Mucosa of rectum (tissue), 2 donors: ENCODE measurements at regions not wholly inside any gene's neighbourhood (a gene's known extent, or its start where the extent isn't known, plus 50 kb on each side); places are given as distances from the start of the nearest gene placed in this dataset.

Experiments
- H3K27ac ChIP-seq, 2 donors: one replicate each; pipeline ENCODE4 v1.7.0; 2013; ENCODE audit warnings: inconsistent platforms in 2 of 2, low read depth in 2 of 2, low read length in 2 of 2
- H3K27me3 ChIP-seq, 2 donors: one replicate each; pipeline ENCODE4 v1.7.0; 2013; ENCODE audit warnings: low read length in 2 of 2; ENCODE audit not compliant: control insufficient read depth in 2 of 2, insufficient read depth in 2 of 2
- H3K36me3 ChIP-seq, 2 donors: one replicate each; pipeline ENCODE4 v1.7.0; 2013; ENCODE audit warnings: low read length in 2 of 2; ENCODE audit not compliant: control insufficient read depth in 2 of 2, insufficient read depth in 2 of 2
- H3K4me1 ChIP-seq, 2 donors: one replicate each; pipeline ENCODE4 v1.7.0; 2013; ENCODE audit warnings: low read length in 2 of 2, mild to moderate bottlenecking in 1 of 2; ENCODE audit not compliant: control insufficient read depth in 2 of 2, insufficient read depth in 2 of 2
- H3K4me3 ChIP-seq, 2 donors: one replicate each; pipeline ENCODE4 v1.7.0; 2013; ENCODE audit warnings: low read length in 2 of 2
- H3K9ac ChIP-seq, 2 donors: one replicate each; pipeline ENCODE4 v1.7.0; 2013; ENCODE audit warnings: low read length in 2 of 2, low read depth in 1 of 2, mild to moderate bottlenecking in 1 of 2
- H3K9me3 ChIP-seq, 2 donors: one replicate each; pipeline ENCODE4 v1.7.0; 2013; ENCODE audit warnings: low read length in 2 of 2; ENCODE audit not compliant: control insufficient read depth in 2 of 2
- donor health status: healthy.
- donor health status: Normal muscosa, but diverticular disease.

DNA sequence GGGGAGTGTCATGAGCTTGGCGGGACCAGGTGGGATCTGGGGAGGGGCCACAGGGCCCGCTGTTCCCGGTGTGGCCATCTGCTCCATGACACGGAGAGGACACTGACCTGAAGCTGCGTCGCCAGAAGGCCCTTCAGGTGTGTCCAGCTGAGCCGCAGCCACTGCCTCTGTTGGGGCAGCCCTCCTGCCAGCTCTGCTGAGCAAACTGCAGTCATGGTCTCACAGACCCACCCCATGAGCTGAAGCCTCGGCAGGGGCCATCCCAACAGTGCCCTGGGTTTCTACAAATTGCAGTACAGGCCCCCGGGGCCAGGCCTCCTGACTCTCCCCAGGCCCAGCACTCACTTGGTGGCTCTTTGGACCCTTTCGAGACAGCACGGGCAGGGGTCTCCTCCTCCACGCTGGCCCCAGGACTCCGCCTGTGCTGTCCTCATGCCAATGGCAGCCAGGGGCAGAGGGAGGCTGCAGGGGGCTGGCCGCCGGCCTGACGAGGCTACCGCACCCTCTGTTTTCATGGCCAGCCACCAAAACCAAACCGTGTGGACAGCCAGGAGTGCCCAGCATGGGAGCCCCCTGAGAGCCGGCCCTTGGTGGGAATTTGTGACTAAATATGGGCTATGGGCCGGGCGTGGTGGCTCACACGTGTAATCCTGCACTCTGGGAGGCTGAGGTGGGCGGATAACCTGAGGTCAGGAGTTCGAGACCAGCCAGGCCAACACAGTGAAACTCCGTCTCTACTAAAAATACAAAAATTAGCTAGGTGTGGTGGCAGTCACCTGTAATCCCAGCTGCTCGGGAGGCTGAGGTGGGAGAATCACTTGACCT lies 175.2 kb upstream of the SALL3 start:
- Histone ChIP-seq H3K9me3 (peaks cover 0 to 3% of the 10 kb centered on the region in 2 donors), H3K4me3 (no peak overlapping the region), H3K9ac (no peak overlapping the region), H3K27ac (no peak overlapping the region), H3K4me1 (no peaks in the 10 kb centered on the region), H3K27me3 (no peaks in the 10 kb centered on the region), H3K36me3 (no peaks in the 10 kb centered on the region)

DNA sequence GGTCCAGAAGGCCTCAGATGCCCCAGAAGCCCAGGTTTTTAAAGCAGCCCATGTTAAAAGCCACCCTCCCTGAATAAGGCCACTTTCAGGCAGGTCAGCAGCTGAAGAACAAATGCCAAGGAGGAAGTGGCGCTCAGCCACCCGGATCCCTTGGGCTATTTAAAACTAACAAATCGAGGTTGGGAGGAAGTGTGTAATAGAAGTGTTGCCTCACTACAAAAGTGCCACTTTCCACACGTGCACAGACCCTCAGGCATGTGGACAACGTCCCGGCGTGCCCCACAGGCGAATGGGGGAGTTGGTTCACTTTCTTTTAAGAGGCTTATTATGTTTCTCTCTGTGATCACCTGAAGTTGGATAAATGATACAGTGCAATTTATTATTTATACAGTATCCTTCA lies 173.8 kb upstream of the SALL3 start:
- Histone ChIP-seq H3K27me3 (no peaks in the 10 kb centered on the region), H3K4me3 (no peak overlapping the region), H3K27ac (no peak overlapping the region), H3K9ac (no peak overlapping the region), H3K9me3 (peaks cover 0 to 3% of the 10 kb centered on the region in 2 donors), H3K4me1 (no peaks in the 10 kb centered on the region), H3K36me3 (no peaks in the 10 kb centered on the region)

DNA sequence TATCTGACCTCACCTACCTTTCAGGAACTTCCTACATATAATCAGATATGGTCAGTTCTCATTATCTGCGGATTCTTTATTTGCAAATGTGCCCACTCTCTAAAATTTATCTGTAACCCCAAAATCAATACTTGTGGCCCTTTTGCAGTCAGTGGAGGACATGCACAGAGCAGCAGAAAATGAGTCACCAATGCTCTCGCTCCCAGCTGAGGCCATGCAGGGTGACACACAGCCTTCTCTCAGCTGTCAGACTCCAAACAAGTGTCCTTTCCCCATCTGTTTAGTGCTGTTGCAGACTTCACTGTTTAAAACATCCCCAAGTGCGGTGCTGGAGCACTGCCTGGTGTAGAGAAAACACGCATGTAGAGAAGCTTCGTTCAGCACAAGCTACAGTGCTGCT lies 171.9 kb upstream of the SALL3 start:
- Histone ChIP-seq H3K36me3 (no peaks in the 10 kb centered on the region), H3K27me3 (no peaks in the 10 kb centered on the region)

DNA sequence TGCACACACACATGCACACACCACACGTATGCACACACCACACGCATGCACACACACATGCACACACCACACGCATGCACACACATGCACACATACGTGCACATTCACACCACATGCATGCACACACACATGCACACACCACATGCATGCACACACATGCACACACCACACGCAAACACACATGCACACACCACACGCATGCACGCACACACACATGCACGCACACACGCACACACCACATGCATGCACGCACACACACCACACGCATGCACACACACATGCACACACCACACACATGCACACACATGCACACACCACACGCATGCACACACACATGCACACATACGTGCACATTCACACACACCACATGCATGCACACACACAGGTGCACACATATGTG lies 169.8 kb upstream of the SALL3 start:
- Histone ChIP-seq H3K4me3 (no peak overlapping the region), H3K27ac (no peak overlapping the region), H3K4me1 (no peaks in the 10 kb centered on the region), H3K9ac (no peak overlapping the region), H3K36me3 (no peaks in the 10 kb centered on the region), H3K9me3 (peaks cover 0 to 3% of the 10 kb centered on the region in 2 donors), H3K27me3 (no peaks in the 10 kb centered on the region)

More for the DNA sequence above, 171.9 kb upstream of the SALL3 start:
- Histone ChIP-seq H3K9ac (no peak overlapping the region), H3K4me1 (no peaks in the 10 kb centered on the region), H3K4me3 (no peak overlapping the region), H3K27ac (no peak overlapping the region), H3K9me3 (peaks cover 0 to 3% of the 10 kb centered on the region in 2 donors)

DNA sequence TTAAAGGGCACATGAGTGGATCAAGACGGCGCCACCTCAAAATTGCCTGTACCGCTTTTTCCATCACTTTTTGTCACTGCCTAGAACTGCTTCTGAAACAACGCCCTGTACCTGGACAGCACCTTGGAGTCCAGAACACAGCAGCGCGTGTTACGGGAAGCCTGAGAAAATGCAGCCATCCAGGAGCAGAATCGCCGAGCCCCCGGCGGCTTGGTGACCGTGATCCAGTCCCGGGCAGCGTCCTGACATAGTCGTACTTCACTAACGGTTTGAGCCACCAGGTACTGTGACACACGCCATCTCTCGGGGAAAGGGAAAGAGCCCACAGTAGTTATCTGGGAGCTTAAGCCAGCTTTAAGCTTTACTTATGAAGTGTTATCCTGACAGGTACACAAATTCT lies 168.9 kb upstream of the SALL3 start:
- H3K4me3 ChIP-seq, result no peak overlapping the region
- H3K36me3 ChIP-seq, result no peaks in the 10 kb centered on the region
- H3K9ac ChIP-seq, result no peak overlapping the region
- H3K9me3 ChIP-seq, result peaks cover 0 to 3% of the 10 kb centered on the region in 2 donors
- H3K4me1 ChIP-seq, result no peaks in the 10 kb centered on the region
- no peaks in the 10 kb centered on the region for H3K27me3 ChIP-seq
- no peak overlapping the region for H3K27ac ChIP-seq

DNA sequence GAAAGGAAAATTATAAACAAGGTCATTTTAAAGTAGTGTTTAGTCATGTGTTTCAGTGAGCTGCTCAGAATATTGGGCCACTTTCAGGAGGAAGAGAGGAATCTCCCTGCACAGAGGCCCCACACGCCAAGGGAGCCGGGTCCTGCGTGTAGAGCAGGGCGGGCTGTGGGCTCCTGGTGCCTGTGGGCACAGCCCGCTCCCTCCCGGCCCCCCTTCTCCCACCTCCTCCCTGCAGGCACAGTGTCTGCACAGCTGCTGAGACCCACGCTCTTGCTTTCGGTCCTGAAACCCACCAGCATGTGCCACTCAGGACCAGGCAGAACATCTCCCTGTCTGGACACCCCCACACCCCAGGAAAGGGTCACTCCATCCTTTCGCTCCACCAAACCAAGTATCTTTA lies 167.6 kb upstream of the SALL3 start:
- no peak overlapping the region for H3K4me3 ChIP-seq
- no peaks in the 10 kb centered on the region for H3K27me3 ChIP-seq
- no peaks in the 10 kb centered on the region for H3K36me3 ChIP-seq
- peaks cover 0 to 3% of the 10 kb centered on the region in 2 donors for H3K9me3 ChIP-seq
- no peak overlapping the region for H3K9ac ChIP-seq
- no peak overlapping the region for H3K27ac ChIP-seq
- H3K4me1 ChIP-seq, result no peaks in the 10 kb centered on the region

DNA sequence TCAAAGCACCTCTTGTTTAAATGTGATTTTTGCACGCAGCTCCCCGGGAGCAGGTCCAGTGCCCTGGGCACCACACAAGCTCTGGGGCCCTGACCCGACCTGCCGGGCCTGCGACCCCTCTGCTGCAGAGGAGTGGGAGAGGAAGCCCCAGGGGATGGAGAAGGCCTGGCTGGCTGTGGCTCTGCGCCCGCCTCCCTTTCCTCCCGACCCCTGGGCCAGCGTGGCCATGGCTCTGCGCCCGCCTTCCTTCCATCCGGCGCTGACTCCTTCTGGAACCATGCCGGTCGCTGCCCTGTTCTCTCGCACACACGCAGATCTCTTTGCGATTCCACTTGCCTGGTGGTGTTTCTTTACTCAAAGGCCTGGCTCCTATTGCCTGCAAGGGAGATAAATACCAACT lies 166.5 kb upstream of the SALL3 start:
- no peak overlapping the region for H3K4me3 ChIP-seq
- no peak overlapping the region for H3K9ac ChIP-seq
- H3K9me3 ChIP-seq, result no peaks in the 10 kb centered on the region
- no peaks in the 10 kb centered on the region for H3K27me3 ChIP-seq
- no peaks in the 10 kb centered on the region for H3K4me1 ChIP-seq
- no peak overlapping the region for H3K27ac ChIP-seq
- H3K36me3 ChIP-seq, result no peaks in the 10 kb centered on the region

DNA sequence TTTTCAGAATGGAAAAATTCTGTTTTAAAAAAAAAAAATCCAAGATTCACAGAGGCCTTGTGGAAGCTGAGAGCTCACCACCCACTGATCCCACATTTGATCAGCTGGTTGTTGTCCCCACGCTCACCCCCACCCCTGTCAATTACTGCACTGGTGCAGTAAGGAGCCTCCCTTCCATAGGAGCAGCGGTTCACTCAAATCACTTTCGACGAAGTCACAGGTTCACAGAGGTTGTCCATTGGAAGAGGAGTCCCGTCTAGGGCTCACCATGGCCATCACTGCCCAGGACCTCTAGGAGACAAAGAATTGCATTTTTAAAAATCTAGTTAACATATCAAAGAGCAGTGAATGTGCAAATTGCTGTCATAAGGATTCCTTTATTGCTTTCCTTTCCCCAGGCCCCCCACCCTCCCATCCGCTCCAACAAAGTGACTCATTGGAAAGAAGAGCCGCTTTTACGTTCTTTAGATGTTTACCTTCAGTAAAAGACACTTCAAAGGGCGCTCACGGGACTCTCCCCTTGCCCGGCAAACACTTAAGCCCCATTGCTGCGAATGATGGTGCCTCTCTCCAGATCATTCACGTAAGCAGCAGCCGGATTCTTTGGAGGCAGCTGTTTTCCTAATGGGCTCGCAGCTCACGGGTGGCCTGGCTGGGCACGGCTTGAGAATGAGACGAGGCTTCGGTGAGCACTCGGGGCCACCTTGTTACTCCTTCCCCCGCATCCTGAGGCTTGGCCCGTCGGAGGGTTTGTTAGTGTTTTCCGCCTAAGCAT lies 165.5 kb upstream of the SALL3 start:
- Histone ChIP-seq H3K4me3 (no peak overlapping the region), H3K4me1 (no peaks in the 10 kb centered on the region), H3K36me3 (no peaks in the 10 kb centered on the region), H3K9me3 (no peaks in the 10 kb centered on the region), H3K9ac (no peak overlapping the region), H3K27ac (no peak overlapping the region), H3K27me3 (no peaks in the 10 kb centered on the region)

DNA sequence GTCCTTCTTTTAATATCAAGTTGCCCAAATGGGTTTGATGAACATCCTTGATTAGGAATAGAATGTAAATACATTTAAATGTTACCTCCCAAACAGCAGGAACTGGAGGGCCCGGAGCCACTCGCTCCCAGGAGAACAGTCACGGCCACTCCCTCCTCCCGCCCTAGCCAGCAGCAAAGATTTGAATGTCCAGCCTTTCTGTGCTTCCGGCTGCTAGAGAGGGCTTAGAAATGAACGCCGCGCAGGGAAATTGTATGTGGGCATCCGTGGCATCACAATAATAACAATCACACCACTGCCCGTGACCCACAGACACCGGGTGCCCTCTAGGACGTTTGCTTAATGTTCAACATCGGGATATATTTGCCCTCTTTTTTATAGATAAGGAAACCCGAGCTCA lies 164.9 kb upstream of the SALL3 start:
- Histone ChIP-seq H3K9ac (no peak overlapping the region), H3K27me3 (no peaks in the 10 kb centered on the region), H3K4me3 (no peak overlapping the region)

DNA sequence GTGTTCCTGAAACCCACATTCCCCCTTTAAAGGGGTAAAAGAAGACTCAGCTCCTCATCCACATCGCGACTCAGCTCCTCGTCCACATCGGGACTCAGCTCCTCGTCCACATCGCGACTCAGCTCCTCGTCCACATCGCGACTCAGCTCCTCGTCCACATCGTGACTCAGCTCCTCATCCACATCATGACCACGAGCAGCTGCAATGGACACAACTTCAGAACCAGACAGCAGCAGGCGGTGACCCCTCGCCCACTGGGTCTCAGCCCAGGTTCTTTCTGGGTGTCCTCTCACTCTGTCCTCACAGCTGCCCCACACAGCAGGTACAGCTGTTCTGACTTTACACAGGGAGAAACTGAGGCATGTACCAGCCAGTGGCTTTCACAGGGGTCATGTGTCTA lies 163.5 kb upstream of the SALL3 start:
- H3K9me3 ChIP-seq, result no peaks in the 10 kb centered on the region
- H3K4me3 ChIP-seq, result no peak overlapping the region
- H3K27me3 ChIP-seq, result no peaks in the 10 kb centered on the region
- H3K4me1 ChIP-seq, result no peaks in the 10 kb centered on the region
- no peak overlapping the region for H3K27ac ChIP-seq
- no peaks in the 10 kb centered on the region for H3K36me3 ChIP-seq
- no peak overlapping the region for H3K9ac ChIP-seq

More for the DNA sequence above, 164.9 kb upstream of the SALL3 start:
- Histone ChIP-seq H3K4me1 (no peaks in the 10 kb centered on the region), H3K36me3 (no peaks in the 10 kb centered on the region), H3K27ac (no peak overlapping the region), H3K9me3 (no peaks in the 10 kb centered on the region)
